ENCODE measurements at regions not wholly inside any gene's neighbourhood (a gene's known extent, or its start where the extent isn't known, plus 50 kb on each side); places are given as distances from the start of the nearest gene placed in this dataset.

- no peak overlapping the region for H3K4me3 ChIP-seq (ENCODE audit: low read depth, low read length)
- DNase-seq (ENCODE audit: low read depth): no peak
- TF ChIP-seq CTCF (conservative IDR thresholded peaks at IDR 0.05; ENCODE audit: low read depth, low read length): no peak
Measured at GRCh38 chr1:4058122-4058521, 158.1 kb upstream of the C1orf174 start.

GRCh38 chr1:4058706-4059105 is 158.6 kb upstream of the C1orf174 start:
- DNase-seq (ENCODE audit: low read depth): no peak
- TF ChIP-seq CTCF (conservative IDR thresholded peaks at IDR 0.05; ENCODE audit: low read depth, low read length): no peak
- no peak overlapping the region for H3K4me3 ChIP-seq (ENCODE audit: low read depth, low read length)

- no peak for DNase-seq (ENCODE audit: low read depth)
- no peak overlapping the region for H3K4me3 ChIP-seq (ENCODE audit: low read depth, low read length)
- TF ChIP-seq CTCF (conservative IDR thresholded peaks at IDR 0.05; ENCODE audit: low read depth, low read length): no peak
Measured at GRCh38 chr1:4059270-4059669, 159.2 kb upstream of the C1orf174 start.

- TF ChIP-seq CTCF (conservative IDR thresholded peaks at IDR 0.05; ENCODE audit: low read depth, low read length): no peak
- no peak for DNase-seq (ENCODE audit: low read depth)
- H3K4me3 ChIP-seq (ENCODE audit: low read depth, low read length): no peak overlapping the region
Measured at GRCh38 chr1:4060850-4061249, 160.8 kb upstream of the C1orf174 start.

- no peak overlapping the region for H3K4me3 ChIP-seq (ENCODE audit: low read depth, low read length)
- DNase-seq (ENCODE audit: low read depth): no peak
- TF ChIP-seq CTCF (conservative IDR thresholded peaks at IDR 0.05; ENCODE audit: low read depth, low read length): no peak
Measured at GRCh38 chr1:4061521-4062031, 161.5 kb upstream of the C1orf174 start.

GRCh38 chr1:4062041-4062440 is 162.0 kb upstream of the C1orf174 start:
- no peak overlapping the region for H3K4me3 ChIP-seq (ENCODE audit: low read depth, low read length)
- TF ChIP-seq CTCF (conservative IDR thresholded peaks at IDR 0.05; ENCODE audit: low read depth, low read length): no peak

GRCh38 chr1:4062560-4062959 is 162.5 kb upstream of the C1orf174 start:
- no peak overlapping the region for H3K4me3 ChIP-seq (ENCODE audit: low read depth, low read length)
- DNase-seq (ENCODE audit: low read depth): no peak
- TF ChIP-seq CTCF (conservative IDR thresholded peaks at IDR 0.05; ENCODE audit: low read depth, low read length): no peak

More at GRCh38 chr1:4062041-4062440, 162.0 kb upstream of the C1orf174 start:
- no peak for DNase-seq (ENCODE audit: low read depth)

Data from choroid plexus epithelial cell (primary cell).